Neural cell (in vitro differentiated cells): ENCODE measurements at regions not wholly inside any gene's neighbourhood (a gene's known extent, or its start where the extent isn't known, plus 50 kb on each side); places are given as distances from the start of the nearest gene placed in this dataset.

Experiments used
- H2AFZ ChIP-seq: fragments of 200-600, 300-800 bp; sonication (generic), shearing (Covaris generic); 2 replicates; pipeline ENCODE4 v1.6.0; 2014; ENCODE audit warnings: low read depth, mild to moderate bottlenecking, antibody characterized with exemption, low read length, moderate library complexity
- H3F3A ChIP-seq: fragments of 200-600 bp; shearing (Covaris generic); 2 replicates; pipeline ENCODE4 v1.6.1; 2016; ENCODE audit warnings: mild to moderate bottlenecking, moderate library complexity, mixed read lengths, antibody characterized with exemption, low read length; ENCODE audit not compliant: insufficient read depth, poor library complexity, severe bottlenecking
- H3K27ac ChIP-seq: fragments of 200-600, 300-800 bp; sonication (generic), shearing (Covaris generic); 2 replicates; pipeline ENCODE4 v1.5.1; 2014; ENCODE audit warnings: mild to moderate bottlenecking, low read length, moderate library complexity
- H3K27me3 ChIP-seq: fragments of 300-800, 200-600 bp; sonication (generic), shearing (Covaris generic); 2 replicates; pipeline ENCODE4 v1.6.0; 2014; ENCODE audit warnings: mild to moderate bottlenecking, low read depth, low read length, moderate library complexity; ENCODE audit not compliant: insufficient read depth
- H3K36me3 ChIP-seq: fragments of 300-800, 200-600 bp; sonication (generic), shearing (Covaris generic); 2 replicates; pipeline ENCODE4 v1.5.1; 2014; ENCODE audit warnings: mild to moderate bottlenecking, antibody characterized with exemption, low read length, moderate library complexity; ENCODE audit not compliant: insufficient read depth
- H3K4me2 ChIP-seq: fragments of 300-800, 200-600 bp; sonication (generic), shearing (Covaris generic); 2 replicates; pipeline ENCODE4 v1.6.0; 2014; ENCODE audit warnings: mild to moderate bottlenecking, low read length
- H3K4me3 ChIP-seq: fragments of 300-800, 200-600 bp; sonication (generic), shearing (Covaris generic); 2 replicates; pipeline ENCODE4 v1.5.1; 2014; ENCODE audit warnings: mild to moderate bottlenecking, low read length, moderate library complexity
- H3K79me2 ChIP-seq: fragments of 200-600 bp; shearing (Covaris generic); replicated peaks from 2 replicates; pipeline ENCODE4 v1.6.0; 2014; ENCODE audit warnings: mild to moderate bottlenecking, low read length, moderate library complexity; ENCODE audit not compliant: insufficient read depth
- H3K9ac ChIP-seq: fragments of 300-800, 200-600 bp; sonication (generic), shearing (Covaris generic); 2 replicates; pipeline ENCODE4 v1.6.1; 2016; ENCODE audit warnings: mild to moderate bottlenecking, low read length, mixed read lengths
- H3K9me2 ChIP-seq: fragments of 200-600 bp; shearing (Covaris generic); 2 replicates; pipeline ENCODE4 v1.6.1; 2016; ENCODE audit warnings: mild to moderate bottlenecking, low read length, mixed read lengths; ENCODE audit not compliant: insufficient read depth
- H3K9me3 ChIP-seq: fragments of 200-600, 300-800 bp; sonication (generic), shearing (Covaris generic); 2 replicates; pipeline ENCODE4 v1.6.1; 2016; ENCODE audit warnings: mild to moderate bottlenecking, mixed run types, low read length, moderate library complexity, mixed read lengths
- H4K20me1 ChIP-seq: fragments of 200-600 bp; shearing (Covaris generic); 2 replicates; pipeline ENCODE4 v1.6.1; 2016; ENCODE audit warnings: mild to moderate bottlenecking, mixed run types; ENCODE audit not compliant: insufficient read depth
- EP300 ChIP-seq: fragments of 450-650 bp; conservative IDR thresholded peaks from 2 replicates; pipeline ENCODE4 v1.6.1; 2014; ENCODE audit warnings: antibody characterized with exemption, mild to moderate bottlenecking, moderate library complexity; ENCODE audit not compliant: poor library complexity, severe bottlenecking
- EZH2 ChIP-seq: fragments of 200-600, 300-800 bp; shearing (Covaris generic), sonication (generic); IDR thresholded peaks from 2 replicates; pipeline ENCODE4 v1.6.1; 2014; ENCODE audit warnings: antibody characterized with exemption, low read length, borderline replicate concordance, mild to moderate bottlenecking; ENCODE audit not compliant: insufficient read depth, poor library complexity, severe bottlenecking
- MXI1 ChIP-seq: fragments of 450-650 bp; conservative IDR thresholded peaks from 2 replicates; pipeline ENCODE4 v1.6.1; 2014; ENCODE audit warnings: antibody characterized with exemption, mild to moderate bottlenecking; ENCODE audit not compliant: poor library complexity, severe bottlenecking
- POLR2AphosphoS5 ChIP-seq: IDR thresholded peaks from 2 replicates; pipeline ENCODE4 v1.6.1; 2012
- RAD21 ChIP-seq: fragments of 450-650 bp; conservative IDR thresholded peaks from 2 replicates; pipeline ENCODE4 v1.6.1; 2014; ENCODE audit warnings: antibody characterized with exemption, mild to moderate bottlenecking, moderate library complexity
- SMC3 ChIP-seq: fragments of 450-650 bp; conservative IDR thresholded peaks from 2 replicates; pipeline ENCODE4 v1.6.1; 2014; ENCODE audit warnings: antibody characterized with exemption, mild to moderate bottlenecking, moderate library complexity; ENCODE audit not compliant: poor library complexity
- TAF1 ChIP-seq: IDR thresholded peaks from 2 replicates; pipeline ENCODE4 v1.6.1; 2012; ENCODE audit warnings: low read depth
- TF ChIP-seq, protein P1 (sequence below): fragments of 450-650 bp; IDR thresholded peaks from 2 replicates; pipeline ENCODE4 v1.5.1; 2014; ENCODE audit warnings: antibody characterized with exemption, mild to moderate bottlenecking, moderate library complexity; ENCODE audit not compliant: poor library complexity, severe bottlenecking
- TF ChIP-seq, protein P2 (sequence below): IDR thresholded peaks from 2 replicates; pipeline ENCODE4 v1.6.1; 2012; ENCODE audit warnings: borderline replicate concordance

DNA sequence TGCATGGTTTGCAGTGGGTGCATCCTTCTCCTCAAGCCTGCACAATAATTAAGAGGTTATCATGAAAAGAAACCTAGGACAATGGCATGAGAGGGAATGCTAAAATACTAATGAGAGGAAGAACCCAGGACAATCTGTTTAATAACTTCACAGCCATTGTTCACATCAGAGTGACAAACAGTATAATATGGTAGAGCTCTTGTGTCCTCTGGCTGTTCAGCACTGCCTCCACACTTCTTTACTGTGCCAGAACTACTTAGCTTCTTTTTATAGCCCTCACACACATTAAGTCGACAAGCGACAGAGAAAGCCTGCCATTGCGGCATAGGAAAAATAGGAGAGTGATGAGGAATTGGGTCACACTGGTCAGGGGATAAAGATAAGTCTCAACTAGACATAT, 65.0 kb upstream of the MEIS2 start:
- Histone ChIP-seq H3K9me2 (no peaks in the 10 kb centered on the region), H3K27ac (no peak overlapping the region), H3K79me2 (no peaks in the 10 kb centered on the region), H3F3A (no peaks in the 10 kb centered on the region), H4K20me1 (no peaks in the 10 kb centered on the region), H2AFZ (no peak overlapping the region), H3K27me3 (no peaks in the 10 kb centered on the region), H3K4me3 (no peak overlapping the region), H3K9me3 (no peaks in the 10 kb centered on the region), H3K9ac (no peak overlapping the region), H3K36me3 (no peaks in the 10 kb centered on the region), H3K4me2 (no peak overlapping the region)
- no peak for TF ChIP-seq POLR2AphosphoS5
- TF ChIP-seq, protein P1, sequence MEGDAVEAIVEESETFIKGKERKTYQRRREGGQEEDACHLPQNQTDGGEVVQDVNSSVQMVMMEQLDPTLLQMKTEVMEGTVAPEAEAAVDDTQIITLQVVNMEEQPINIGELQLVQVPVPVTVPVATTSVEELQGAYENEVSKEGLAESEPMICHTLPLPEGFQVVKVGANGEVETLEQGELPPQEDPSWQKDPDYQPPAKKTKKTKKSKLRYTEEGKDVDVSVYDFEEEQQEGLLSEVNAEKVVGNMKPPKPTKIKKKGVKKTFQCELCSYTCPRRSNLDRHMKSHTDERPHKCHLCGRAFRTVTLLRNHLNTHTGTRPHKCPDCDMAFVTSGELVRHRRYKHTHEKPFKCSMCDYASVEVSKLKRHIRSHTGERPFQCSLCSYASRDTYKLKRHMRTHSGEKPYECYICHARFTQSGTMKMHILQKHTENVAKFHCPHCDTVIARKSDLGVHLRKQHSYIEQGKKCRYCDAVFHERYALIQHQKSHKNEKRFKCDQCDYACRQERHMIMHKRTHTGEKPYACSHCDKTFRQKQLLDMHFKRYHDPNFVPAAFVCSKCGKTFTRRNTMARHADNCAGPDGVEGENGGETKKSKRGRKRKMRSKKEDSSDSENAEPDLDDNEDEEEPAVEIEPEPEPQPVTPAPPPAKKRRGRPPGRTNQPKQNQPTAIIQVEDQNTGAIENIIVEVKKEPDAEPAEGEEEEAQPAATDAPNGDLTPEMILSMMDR, result no peak
- no peak for TF ChIP-seq EZH2
- TF ChIP-seq SMC3, result no peak
- no peak for TF ChIP-seq EP300
- TF ChIP-seq, protein P2, sequence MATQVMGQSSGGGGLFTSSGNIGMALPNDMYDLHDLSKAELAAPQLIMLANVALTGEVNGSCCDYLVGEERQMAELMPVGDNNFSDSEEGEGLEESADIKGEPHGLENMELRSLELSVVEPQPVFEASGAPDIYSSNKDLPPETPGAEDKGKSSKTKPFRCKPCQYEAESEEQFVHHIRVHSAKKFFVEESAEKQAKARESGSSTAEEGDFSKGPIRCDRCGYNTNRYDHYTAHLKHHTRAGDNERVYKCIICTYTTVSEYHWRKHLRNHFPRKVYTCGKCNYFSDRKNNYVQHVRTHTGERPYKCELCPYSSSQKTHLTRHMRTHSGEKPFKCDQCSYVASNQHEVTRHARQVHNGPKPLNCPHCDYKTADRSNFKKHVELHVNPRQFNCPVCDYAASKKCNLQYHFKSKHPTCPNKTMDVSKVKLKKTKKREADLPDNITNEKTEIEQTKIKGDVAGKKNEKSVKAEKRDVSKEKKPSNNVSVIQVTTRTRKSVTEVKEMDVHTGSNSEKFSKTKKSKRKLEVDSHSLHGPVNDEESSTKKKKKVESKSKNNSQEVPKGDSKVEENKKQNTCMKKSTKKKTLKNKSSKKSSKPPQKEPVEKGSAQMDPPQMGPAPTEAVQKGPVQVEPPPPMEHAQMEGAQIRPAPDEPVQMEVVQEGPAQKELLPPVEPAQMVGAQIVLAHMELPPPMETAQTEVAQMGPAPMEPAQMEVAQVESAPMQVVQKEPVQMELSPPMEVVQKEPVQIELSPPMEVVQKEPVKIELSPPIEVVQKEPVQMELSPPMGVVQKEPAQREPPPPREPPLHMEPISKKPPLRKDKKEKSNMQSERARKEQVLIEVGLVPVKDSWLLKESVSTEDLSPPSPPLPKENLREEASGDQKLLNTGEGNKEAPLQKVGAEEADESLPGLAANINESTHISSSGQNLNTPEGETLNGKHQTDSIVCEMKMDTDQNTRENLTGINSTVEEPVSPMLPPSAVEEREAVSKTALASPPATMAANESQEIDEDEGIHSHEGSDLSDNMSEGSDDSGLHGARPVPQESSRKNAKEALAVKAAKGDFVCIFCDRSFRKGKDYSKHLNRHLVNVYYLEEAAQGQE, result no peak
- no peak for TF ChIP-seq TAF1
- TF ChIP-seq MXI1, result no peak
- TF ChIP-seq RAD21, result no peak

DNA sequence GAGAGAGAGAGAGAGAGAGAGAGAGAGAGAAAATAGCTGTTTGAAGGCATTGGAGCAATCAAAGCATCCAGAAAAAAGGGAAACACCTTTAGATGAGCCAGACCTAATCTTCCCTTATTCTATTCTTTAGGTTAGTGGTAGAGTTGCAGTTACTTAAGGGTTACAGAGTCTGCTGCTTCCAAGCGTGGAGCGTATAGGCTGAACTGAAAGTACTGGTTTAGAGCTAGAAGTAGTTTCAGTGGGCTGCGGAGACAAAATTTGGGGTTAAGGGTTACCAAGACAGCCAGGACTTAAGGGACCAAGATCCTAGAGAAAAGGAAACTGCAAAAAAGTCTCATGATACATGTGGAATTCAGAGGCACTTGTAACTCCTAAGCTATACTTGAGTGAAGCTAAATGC, 66.1 kb upstream of the MEIS2 start:
- H3K27me3 ChIP-seq, result no peaks in the 10 kb centered on the region
- no peak overlapping the region for H3K4me3 ChIP-seq
- no peak overlapping the region for H3K4me2 ChIP-seq
- H3K79me2 ChIP-seq, result no peaks in the 10 kb centered on the region
- H3F3A ChIP-seq, result no peaks in the 10 kb centered on the region
- H3K27ac ChIP-seq, result no peak overlapping the region
- TF ChIP-seq EP300, result no peak
- H4K20me1 ChIP-seq, result no peaks in the 10 kb centered on the region
- H2AFZ ChIP-seq, result no peak overlapping the region
- no peaks in the 10 kb centered on the region for H3K9me2 ChIP-seq
- H3K9me3 ChIP-seq, result no peaks in the 10 kb centered on the region
- no peak overlapping the region for H3K9ac ChIP-seq
- no peaks in the 10 kb centered on the region for H3K36me3 ChIP-seq

DNA sequence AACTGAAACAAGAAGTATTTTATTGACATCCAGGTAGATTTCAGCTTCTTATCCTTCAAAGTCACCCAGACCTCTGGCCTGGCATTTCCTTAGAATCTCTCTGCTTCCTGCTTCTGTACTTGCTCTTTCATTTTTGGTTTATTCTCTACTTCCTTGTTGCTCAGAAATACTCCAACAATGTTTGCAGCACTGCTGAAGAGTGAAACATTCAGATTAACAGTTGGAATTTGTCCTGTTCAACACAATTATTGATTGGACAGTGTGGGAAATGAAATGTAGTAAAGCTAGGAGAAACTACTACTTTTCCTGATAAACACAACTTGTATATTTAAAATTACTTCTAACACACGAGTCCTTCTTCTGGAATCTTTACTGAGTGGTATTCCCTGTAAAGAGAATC, 81.0 kb upstream of the MEIS2 start:
- Histone ChIP-seq H2AFZ (no peak overlapping the region), H4K20me1 (no peaks in the 10 kb centered on the region), H3K9ac (no peak overlapping the region), H3K27ac (no peak overlapping the region), H3K4me2 (no peak overlapping the region), H3K36me3 (no peaks in the 10 kb centered on the region), H3K4me3 (no peak overlapping the region), H3K27me3 (no peaks in the 10 kb centered on the region), H3K79me2 (no peaks in the 10 kb centered on the region), H3F3A (no peaks in the 10 kb centered on the region), H3K9me2 (no peaks in the 10 kb centered on the region), H3K9me3 (no peaks in the 10 kb centered on the region)
- TF ChIP-seq EZH2, result no peak
- no peak for TF ChIP-seq POLR2AphosphoS5
- TF ChIP-seq, protein P1, result no peak
- TF ChIP-seq, protein P2, result no peak
- TF ChIP-seq TAF1, result no peak
- TF ChIP-seq EP300, result no peak
- TF ChIP-seq MXI1, result no peak
- TF ChIP-seq RAD21, result no peak
- no peak for TF ChIP-seq SMC3
